Naive thymus-derived CD8-positive, alpha-beta T cell (primary cell): ENCODE measurements at regions not wholly inside any gene's neighbourhood (a gene's known extent, or its start where the extent isn't known, plus 50 kb on each side); places are given as distances from the start of the nearest gene placed in this dataset.
"Not testable (repeated sequence)": the region's sequence is repeated elsewhere in the genome, so short reads cannot be mapped to it uniquely, and the experiment has no call there.

Experiments
- ATAC-seq, 2 donors: fragments of 150-1000 bp; cut with Tn5 transposase in 1 of 2; sonication (Bioruptor Pico), chemical (Tn5 transposase) in 1 of 2; 1 replicate in 1 of 2; 2 replicates in 1 of 2; pipeline ENCODE4 v1.10.0; 2021; ENCODE audit warnings: mild to moderate bottlenecking in 2 of 2, moderate library complexity in 2 of 2
- POLR2A ChIA-PET: fragments of 350-600 bp; sonication (Branson Sonifier 250); formaldehyde crosslinking; loops from one replicate; lab custom pipeline; 2021; ENCODE audit warnings: antibody characterized with exemption; lab: Charles Lee
- DNase-seq, 10 donors: peaks; one replicate each; pipeline versions ENCODE4 v3.0.0 to v3.0.0-alpha.2; 2020 to 2022
- H3K27ac Mint-ChIP-seq, 10 donors: one replicate each; pipeline ENCODE4 v1.8.0; 2020 to 2022; ENCODE audit warnings: mild to moderate bottlenecking in 10 of 10, mixed read lengths in 10 of 10, moderate library complexity in 4 of 10, inconsistent platforms in 1 of 10
- H3K27me3 Mint-ChIP-seq, 5 donors: one replicate each; pipeline ENCODE4 v1.8.0; 2021 to 2022; ENCODE audit warnings: mixed read lengths in 5 of 5
- H3K36me3 Mint-ChIP-seq, 3 donors: one replicate each; pipeline ENCODE4 v1.8.0; 2020 to 2022; ENCODE audit warnings: mixed read lengths in 3 of 3, mild to moderate bottlenecking in 2 of 3, inconsistent platforms in 1 of 3
- H3K4me1 Mint-ChIP-seq, 4 donors: one replicate each; pipeline ENCODE4 v1.8.0; 2021 to 2022; ENCODE audit warnings: mixed read lengths in 4 of 4
- H3K4me3 Mint-ChIP-seq, 10 donors: one replicate each; pipeline ENCODE4 v1.8.0; 2020 to 2022; ENCODE audit warnings: mild to moderate bottlenecking in 10 of 10, mixed read lengths in 10 of 10, moderate library complexity in 6 of 10, inconsistent platforms in 1 of 10
- H3K9me3 Mint-ChIP-seq, 9 donors: one replicate each; pipeline ENCODE4 v1.8.0; 2020 to 2022; ENCODE audit warnings: mixed read lengths in 9 of 9, mild to moderate bottlenecking in 3 of 9, inconsistent platforms in 1 of 9, moderate library complexity in 1 of 9

- Mint-ChIP-seq H3K9me3 (peaks cover 0 to 6% (median 0%) of the 10 kb centered on the region in 9 donors), H3K4me3 (no peak overlapping the region), H3K27ac (no peak overlapping the region), H3K36me3 (peaks cover 0 to 2% (median 0%) of the 10 kb centered on the region in 3 donors), H3K27me3 (peaks cover 0 to 4% (median 0%) of the 10 kb centered on the region in 5 donors), H3K4me1 (peaks cover 0 to 11% (median 4%) of the 10 kb centered on the region in 4 donors)
- no peak for ATAC-seq
- POLR2A ChIA-PET, result no interaction called here
- DNase-seq, result no peak
These were observed 131.3 kb downstream of the LPIN1 start for GRCh38 chr2:11877764-11878163.

- Mint-ChIP-seq H3K36me3 (peaks cover 0 to 24% (median 16%) of the 10 kb centered on the region in 3 donors), H3K9me3 (peaks cover 0 to 50% (median 27%) of the 10 kb centered on the region in 9 donors)
- DNase-seq, H3K27ac Mint-ChIP-seq, POLR2A ChIA-PET, H3K27me3 Mint-ChIP-seq, ATAC-seq, H3K4me1 Mint-ChIP-seq, H3K4me3 Mint-ChIP-seq: not testable (repeated sequence)
These were observed 138.8 kb downstream of the LPIN1 start for GRCh38 chr2:11885253-11885652.

DNA sequence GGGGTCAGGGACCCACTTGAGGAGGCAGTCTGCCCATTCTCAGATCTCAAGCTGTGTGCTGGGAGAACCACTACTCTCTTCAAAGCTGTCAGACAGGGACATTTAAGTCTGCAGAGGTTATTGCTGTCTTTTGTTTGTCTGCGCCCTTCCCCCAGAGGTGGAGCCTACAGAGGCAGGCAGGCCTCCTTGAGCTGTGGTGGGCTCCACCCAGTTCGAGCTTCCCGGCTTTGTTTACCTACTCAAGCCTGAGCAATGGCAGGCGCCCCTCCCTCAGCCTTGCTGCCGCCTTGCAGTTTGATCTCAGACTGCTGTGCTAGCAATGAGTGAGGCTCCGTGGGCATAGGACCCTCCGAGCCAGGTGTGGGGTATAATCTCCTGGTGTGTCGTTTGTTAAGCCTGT, 140.5 kb downstream of the LPIN1 start:
- peaks cover 0 to 35% (median 21%) of the 10 kb centered on the region in 3 donors for H3K36me3 Mint-ChIP-seq
- ATAC-seq, H3K27ac Mint-ChIP-seq, H3K27me3 Mint-ChIP-seq, POLR2A ChIA-PET, DNase-seq, H3K4me3 Mint-ChIP-seq, H3K4me1 Mint-ChIP-seq: not testable (repeated sequence)
- peaks cover 0 to 60% (median 38%) of the 10 kb centered on the region in 9 donors for H3K9me3 Mint-ChIP-seq

- Mint-ChIP-seq H3K27me3 (peaks cover 0 to 5% (median 0%) of the 10 kb centered on the region in 5 donors), H3K4me1 (peaks cover 0 to 5% (median 0%) of the 10 kb centered on the region in 4 donors), H3K9me3 (peaks cover 0 to 61% (median 44%) of the 10 kb centered on the region in 9 donors)
These were observed 142.8 kb downstream of the LPIN1 start for GRCh38 chr2:11889101-11889850.

DNA sequence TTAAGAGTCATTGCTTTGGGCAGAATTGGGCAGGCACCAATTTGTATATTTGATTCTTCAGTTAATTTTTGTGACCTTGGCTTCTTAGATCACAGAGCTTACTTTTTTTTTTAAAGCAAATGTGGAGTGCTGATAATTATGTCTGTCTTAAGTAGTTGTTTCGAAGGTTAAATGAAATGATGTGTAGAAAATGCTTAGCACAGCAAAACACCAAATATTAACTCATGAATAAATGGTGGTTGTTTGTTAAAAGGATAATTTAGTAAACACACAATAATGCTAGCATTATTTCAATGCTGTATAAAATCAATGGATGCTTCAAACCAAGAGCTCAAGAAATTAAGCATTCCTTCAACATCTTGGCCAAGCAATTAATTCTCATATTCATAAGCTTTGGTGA, 143.4 kb downstream of the LPIN1 start:
- Mint-ChIP-seq H3K4me1 (peaks cover 0 to 5% (median 0%) of the 10 kb centered on the region in 4 donors), H3K36me3 (peaks cover 0 to 37% (median 21%) of the 10 kb centered on the region in 3 donors), H3K27me3 (peaks cover 0 to 5% (median 0%) of the 10 kb centered on the region in 5 donors), H3K27ac (no peak overlapping the region), H3K4me3 (no peak overlapping the region), H3K9me3 (peaks cover 0 to 65% (median 44%) of the 10 kb centered on the region in 9 donors)
- POLR2A ChIA-PET, result no interaction called here
- ATAC-seq (no peak), DNase-seq (no peak)

More at GRCh38 chr2:11889101-11889850, 142.8 kb downstream of the LPIN1 start:
- no peak for ATAC-seq
- Mint-ChIP-seq H3K36me3 (peaks cover 0 to 40% (median 21%) of the 10 kb centered on the region in 3 donors), H3K4me3 (no peak overlapping the region), H3K27ac (no peak overlapping the region)
- no peak for DNase-seq
- POLR2A ChIA-PET, result no interaction called here

GRCh38 chr2:11891028-11891427, 144.6 kb downstream of the LPIN1 start:
- Mint-ChIP-seq H3K4me3 (no peak overlapping the region), H3K27me3 (peaks cover 0 to 5% (median 0%) of the 10 kb centered on the region in 5 donors), H3K27ac (no peak overlapping the region), H3K9me3 (peaks cover 0 to 61% (median 46%) of the 10 kb centered on the region in 9 donors), H3K4me1 (peaks cover 0 to 5% (median 0%) of the 10 kb centered on the region in 4 donors), H3K36me3 (peaks cover 0 to 33% (median 23%) of the 10 kb centered on the region in 3 donors)
- DNase-seq (no peak), ATAC-seq (no peak)
- POLR2A ChIA-PET, result no interaction called here

- DNase-seq (no peak), ATAC-seq (no peak)
- Mint-ChIP-seq H3K4me1 (peaks cover 0 to 5% (median 0%) of the 10 kb centered on the region in 4 donors), H3K9me3 (peaks cover 0 to 60% (median 43%) of the 10 kb centered on the region in 9 donors), H3K27ac (no peak overlapping the region), H3K4me3 (no peak overlapping the region), H3K27me3 (peaks cover 0 to 5% (median 0%) of the 10 kb centered on the region in 5 donors), H3K36me3 (peaks cover 0 to 33% (median 18%) of the 10 kb centered on the region in 3 donors)
- POLR2A ChIA-PET, result no interaction called here
These were observed 145.4 kb downstream of the LPIN1 start for GRCh38 chr2:11891671-11892440.

- H3K9me3 Mint-ChIP-seq, result peaks cover 0 to 35% (median 15%) of the 10 kb centered on the region in 9 donors
- ATAC-seq (no peak), DNase-seq (no peak)
- H3K27ac Mint-ChIP-seq, result no peak overlapping the region
- peaks cover 0 to 4% (median 0%) of the 10 kb centered on the region in 5 donors for H3K27me3 Mint-ChIP-seq
- peaks cover 0 to under 1% (median 0%) of the 10 kb centered on the region in 4 donors for H3K4me1 Mint-ChIP-seq
- H3K4me3 Mint-ChIP-seq, result no peak overlapping the region
- POLR2A ChIA-PET, result no interaction called here
- peaks cover 0 to 9% (median 2%) of the 10 kb centered on the region in 3 donors for H3K36me3 Mint-ChIP-seq
These were observed 150.0 kb downstream of the LPIN1 start for GRCh38 chr2:11896386-11896785.

DNA sequence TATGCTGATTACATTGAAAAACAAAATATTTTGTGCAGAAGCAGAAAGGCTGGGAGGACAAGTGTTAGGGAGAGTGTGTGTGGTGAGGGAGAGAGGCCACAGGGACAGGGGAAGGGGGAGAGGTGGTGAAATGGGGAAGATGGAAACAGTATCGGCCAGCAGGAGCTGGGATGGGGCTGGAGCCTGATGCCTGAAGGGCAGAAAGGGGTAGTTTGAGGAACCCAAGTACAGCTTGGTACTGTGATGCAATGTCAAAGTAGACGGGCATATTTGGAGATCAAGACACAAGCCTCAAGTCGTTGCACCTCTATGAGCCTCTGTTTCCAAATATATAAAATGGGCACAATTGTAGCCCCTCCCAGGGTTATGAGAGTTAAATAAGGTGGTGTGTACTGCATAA, 152.1 kb downstream of the LPIN1 start:
- H3K4me3 Mint-ChIP-seq, result no peak overlapping the region
- DNase-seq, result no peak
- peaks cover 0 to 2% (median 0%) of the 10 kb centered on the region in 3 donors for H3K36me3 Mint-ChIP-seq
- H3K9me3 Mint-ChIP-seq, result peaks cover 0 to 15% (median 5%) of the 10 kb centered on the region in 9 donors
- no peak for ATAC-seq
- no peaks in the 10 kb centered on the region for H3K27me3 Mint-ChIP-seq
- H3K4me1 Mint-ChIP-seq, result peaks cover 0 to 4% (median 0%) of the 10 kb centered on the region in 4 donors
- H3K27ac Mint-ChIP-seq, result no peak overlapping the region
- POLR2A ChIA-PET, result no interaction called here

GRCh38 chr2:11899264-11899818, 152.9 kb downstream of the LPIN1 start:
- DNase-seq (no peak), ATAC-seq (no peak)
- H3K4me1 Mint-ChIP-seq, result peaks cover 0 to 9% (median 0%) of the 10 kb centered on the region in 4 donors
- POLR2A ChIA-PET, result no interaction called here
- peaks cover 0 to 2% (median 0%) of the 10 kb centered on the region in 3 donors for H3K36me3 Mint-ChIP-seq
- no peak overlapping the region for H3K27ac Mint-ChIP-seq
- no peak overlapping the region for H3K4me3 Mint-ChIP-seq
- H3K27me3 Mint-ChIP-seq, result no peaks in the 10 kb centered on the region
- peaks cover 0 to 10% (median 5%) of the 10 kb centered on the region in 9 donors for H3K9me3 Mint-ChIP-seq

- H3K36me3 Mint-ChIP-seq, H3K27me3 Mint-ChIP-seq, DNase-seq, ATAC-seq, H3K9me3 Mint-ChIP-seq, H3K4me3 Mint-ChIP-seq, POLR2A ChIA-PET: not testable (repeated sequence)
- Mint-ChIP-seq H3K4me1 (peaks cover 0 to 14% (median 0%) of the 10 kb centered on the region in 4 donors), H3K27ac (peak overlapping the region in 1 of 10 donors; percentile 63)
These were observed 154.5 kb downstream of the LPIN1 start for GRCh38 chr2:11900891-11901290.

DNA sequence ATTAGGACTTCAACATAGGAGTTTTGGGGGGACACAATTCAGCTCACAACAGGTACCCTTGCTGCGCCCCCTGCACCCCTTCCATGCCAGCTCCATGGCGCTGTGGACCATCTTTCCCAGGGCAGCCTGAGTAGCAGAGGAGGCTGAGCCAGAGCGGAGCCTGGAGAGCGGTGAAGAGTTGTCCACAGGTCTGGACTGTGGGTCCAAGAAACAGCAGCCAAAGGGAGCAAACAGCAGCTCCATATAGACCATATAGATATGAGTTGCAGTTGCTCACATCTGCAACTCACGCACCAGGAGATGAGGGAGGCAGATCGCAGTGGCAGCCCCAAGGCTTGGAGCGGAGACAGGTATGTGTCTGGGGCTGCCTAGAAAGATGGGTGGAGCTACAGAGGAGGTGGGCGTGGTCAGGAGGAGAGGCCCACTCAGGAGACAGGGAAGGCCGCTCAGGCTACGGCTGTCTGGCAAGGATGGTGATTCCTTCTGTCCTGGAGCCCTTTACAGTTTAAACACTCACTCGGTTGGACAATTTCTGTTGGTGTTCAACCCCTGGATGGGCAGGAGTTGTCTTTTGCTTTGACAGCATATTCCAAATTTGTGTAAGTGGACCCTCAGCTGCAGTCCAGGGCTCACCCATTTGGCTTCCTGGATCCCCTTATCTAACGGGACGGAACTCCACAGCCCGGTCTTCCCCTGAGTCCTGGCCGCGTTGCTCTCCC, 155.1 kb downstream of the LPIN1 start:
- ATAC-seq, result no peak
- Mint-ChIP-seq H3K4me3 (no peak overlapping the region), H3K36me3 (no peaks in the 10 kb centered on the region), H3K4me1 (peaks cover 0 to 14% (median 0%) of the 10 kb centered on the region in 4 donors), H3K9me3 (no peaks in the 10 kb centered on the region), H3K27me3 (no peaks in the 10 kb centered on the region), H3K27ac (peak overlapping the region in 2 of 10 donors; percentile 9 to 63)
- DNase-seq, result no peak
- POLR2A ChIA-PET, result no interaction called here
